DMS 273 treated with DMSO at 0.1 percent for 48 hours (cell line): ENCODE measurements at regions not wholly inside any gene's neighbourhood (a gene's known extent, or its start where the extent isn't known, plus 50 kb on each side); places are given as distances from the start of the nearest gene placed in this dataset.
"Not testable (repeated sequence)": the region's sequence is repeated elsewhere in the genome, so short reads cannot be mapped to it uniquely, and the experiment has no call there.

Experiments
- DNase-seq: peaks from one replicate; lab custom pipeline; 2025; lab: John Stamatoyannopoulos, UW

GRCh38 chr13:31517599-31517998 is 221.7 kb upstream of the RXFP2 start:
- DNase-seq = no peak

- DNase-seq = no peak
These were observed 220.7 kb upstream of the RXFP2 start for GRCh38 chr13:31518645-31519044.

- DNase-seq = no peak
These were observed 217.9 kb upstream of the RXFP2 start for GRCh38 chr13:31521435-31521834.

GRCh38 chr13:31522396-31522795 is 216.9 kb upstream of the RXFP2 start:
- DNase-seq = no peak

GRCh38 chr13:31528176-31528575 is 211.2 kb upstream of the RXFP2 start:
- DNase-seq = no peak

GRCh38 chr13:31528758-31529157 is 210.6 kb upstream of the RXFP2 start:
- DNase-seq = no peak

- DNase-seq = no peak
These were observed 208.4 kb upstream of the RXFP2 start for GRCh38 chr13:31530922-31531321.

GRCh38 chr13:31537052-31537451 is 202.3 kb upstream of the RXFP2 start:
- DNase-seq = no peak

GRCh38 chr13:31538067-31539042 is 201.0 kb upstream of the RXFP2 start:
- no peak for DNase-seq

GRCh38 chr13:31540281-31540680 is 199.0 kb upstream of the RXFP2 start:
- no peak for DNase-seq

- no peak for DNase-seq
These were observed 196.1 kb upstream of the RXFP2 start for GRCh38 chr13:31543190-31543589.

- no peak for DNase-seq
These were observed 193.7 kb upstream of the RXFP2 start for GRCh38 chr13:31545616-31546015.

- no peak for DNase-seq
These were observed 182.9 kb upstream of the RXFP2 start for GRCh38 chr13:31556376-31556775.

GRCh38 chr13:31584221-31584620 is 155.1 kb upstream of the RXFP2 start:
- DNase-seq = not testable (repeated sequence)

GRCh38 chr13:31587698-31588266 is 151.5 kb upstream of the RXFP2 start:
- no peak for DNase-seq

- no peak for DNase-seq
These were observed 151.0 kb upstream of the RXFP2 start for GRCh38 chr13:31588316-31588715.

- DNase-seq = no peak
These were observed 150.4 kb upstream of the RXFP2 start for GRCh38 chr13:31588893-31589292.

- no peak for DNase-seq
These were observed 147.6 kb upstream of the RXFP2 start for GRCh38 chr13:31591642-31592233.

GRCh38 chr13:31594056-31594455 is 145.3 kb upstream of the RXFP2 start:
- DNase-seq = no peak

- no peak for DNase-seq
These were observed 143.8 kb upstream of the RXFP2 start for GRCh38 chr13:31595563-31595962.

GRCh38 chr13:31598990-31599389 is 140.3 kb upstream of the RXFP2 start:
- no peak for DNase-seq

- DNase-seq = no peak
These were observed 134.1 kb upstream of the RXFP2 start for GRCh38 chr13:31605076-31605860.
